SIG-M5 treated with dmso at 0.1 percent for 504 hours (cell line): ENCODE measurements at regions not wholly inside any gene's neighbourhood (a gene's known extent, or its start where the extent isn't known, plus 50 kb on each side); places are given as distances from the start of the nearest gene placed in this dataset.

Experiments used
- DNase-seq: peaks from one replicate; lab custom pipeline; 2025; ENCODE audit not compliant: unreplicated experiment; lab: John Stamatoyannopoulos, UW

GRCh38 chr13:24006520-24007248 lies 109.4 kb upstream of the C1QTNF9B start:
- DNase-seq, result no peak

GRCh38 chr13:24007979-24008620 lies 110.8 kb upstream of the C1QTNF9B start:
- no peak for DNase-seq

GRCh38 chr13:24008679-24009078 lies 111.4 kb upstream of the C1QTNF9B start:
- no peak for DNase-seq

- no peak for DNase-seq
These were observed 114.0 kb upstream of the C1QTNF9B start for GRCh38 chr13:24011266-24011665.

- no peak for DNase-seq
These were observed 115.3 kb upstream of the C1QTNF9B start for GRCh38 chr13:24012648-24013047.

GRCh38 chr13:24013189-24013588 lies 115.9 kb upstream of the C1QTNF9B start:
- no peak for DNase-seq

GRCh38 chr13:24016046-24016445 lies 118.7 kb upstream of the C1QTNF9B start:
- no peak for DNase-seq

GRCh38 chr13:24022568-24022967 lies 125.3 kb upstream of the C1QTNF9B start:
- no peak for DNase-seq

- no peak for DNase-seq
These were observed 125.8 kb upstream of the C1QTNF9B start for GRCh38 chr13:24023073-24023472.

GRCh38 chr13:24027494-24027893 lies 130.2 kb upstream of the C1QTNF9B start:
- no peak for DNase-seq

- no peak for DNase-seq
These were observed 128.3 kb upstream of the SPATA13 start for GRCh38 chr13:24032252-24032651.

GRCh38 chr13:24032674-24033073 lies 127.8 kb upstream of the SPATA13 start:
- DNase-seq, result no peak

GRCh38 chr13:24033527-24034302 lies 126.8 kb upstream of the SPATA13 start:
- DNase-seq, result no peak

GRCh38 chr13:24035411-24035810 lies 125.1 kb upstream of the SPATA13 start:
- no peak for DNase-seq

- DNase-seq, result no peak
These were observed 124.4 kb upstream of the SPATA13 start for GRCh38 chr13:24036115-24036514.

- DNase-seq, result no peak
These were observed 122.1 kb upstream of the SPATA13 start for GRCh38 chr13:24038405-24038804.

GRCh38 chr13:24038841-24039330 lies 121.6 kb upstream of the SPATA13 start:
- no peak for DNase-seq

GRCh38 chr13:24039621-24040475 lies 120.7 kb upstream of the SPATA13 start:
- DNase-seq, result no peak

GRCh38 chr13:24040835-24041234 lies 119.7 kb upstream of the SPATA13 start:
- DNase-seq, result no peak

- no peak for DNase-seq
These were observed 118.8 kb upstream of the SPATA13 start for GRCh38 chr13:24041651-24042225.
